ENCODE measurements at regions not wholly inside any gene's neighbourhood (a gene's known extent, or its start where the extent isn't known, plus 50 kb on each side); places are given as distances from the start of the nearest gene placed in this dataset.

- TF ChIP-seq POLR2A (IDR thresholded peaks at IDR 0.05; ENCODE audit: low read length) (no peak), GATA1 (IDR thresholded peaks at IDR 0.05; ENCODE audit: low read depth, low read length) (no peak)
These were observed 1262.7 kb downstream of the FAM133A start for GRCh38 chrX:94936722-94937121.

Measured in erythroblast (primary cell).